ENCODE measurements at regions not wholly inside any gene's neighbourhood (a gene's known extent, or its start where the extent isn't known, plus 50 kb on each side); places are given as distances from the start of the nearest gene placed in this dataset.

DNA sequence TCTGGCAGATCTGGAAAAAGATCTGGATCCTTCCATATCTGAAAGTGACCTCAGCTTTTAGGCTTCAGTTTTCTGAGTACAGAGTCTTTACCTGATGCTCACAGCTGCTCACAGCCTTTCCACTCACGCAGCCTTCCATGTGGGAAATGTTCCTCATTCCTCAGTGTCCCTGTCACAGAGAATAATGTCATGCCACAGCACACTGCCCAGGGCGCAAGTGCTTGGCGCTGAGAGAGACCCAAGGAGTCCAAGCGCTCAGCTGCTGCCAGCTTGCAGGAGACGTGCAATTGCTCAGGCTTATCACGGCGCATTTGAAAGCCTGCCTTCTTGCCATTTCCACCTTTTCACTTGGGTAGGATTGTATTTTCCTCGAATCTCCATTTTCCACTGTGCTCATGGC is 271.9 kb upstream of the MKI67 start:
- no peaks in the 10 kb centered on the region for H3K27me3 Mint-ChIP-seq (ENCODE audit: low read depth)
- TF ChIP-seq CTCF (IDR thresholded peaks at IDR 0.05; ENCODE audit: unreplicated experiment in 3 of 3), result no peak
- H3K4me3 Mint-ChIP-seq, result no peak overlapping the region
- no peaks in the 10 kb centered on the region for H3K4me1 Mint-ChIP-seq
- no peaks in the 10 kb centered on the region for H3K36me3 Mint-ChIP-seq (ENCODE audit: low read depth)
- H3K27ac Mint-ChIP-seq, result no peak overlapping the region
- H3K9me3 Mint-ChIP-seq, result peaks cover 17% of the 10 kb centered on the region

DNA sequence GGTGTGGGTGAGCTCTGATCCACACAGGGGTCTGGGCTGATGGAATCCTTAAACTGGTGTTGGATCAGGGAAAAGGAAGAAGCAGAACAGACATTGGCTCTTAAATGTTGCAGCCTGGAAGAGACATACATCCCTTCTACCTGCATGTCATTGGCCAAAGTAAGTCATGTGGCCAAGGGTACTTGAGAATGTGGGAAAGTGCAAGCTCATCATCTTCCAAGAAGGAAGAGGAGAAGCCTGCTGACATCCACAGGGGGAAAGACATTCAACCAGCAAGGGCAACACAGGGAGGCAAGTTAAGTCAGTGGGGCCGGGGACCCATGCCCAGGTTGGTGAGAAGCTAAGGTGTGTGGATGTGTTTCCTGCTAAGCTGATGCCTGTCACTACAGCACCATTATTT is 272.8 kb upstream of the MKI67 start:
- Mint-ChIP-seq H3K27me3 (ENCODE audit: low read depth) (no peaks in the 10 kb centered on the region), H3K4me3 (no peak overlapping the region), H3K9me3 (peaks cover 17% of the 10 kb centered on the region), H3K27ac (no peak overlapping the region), H3K4me1 (no peaks in the 10 kb centered on the region), H3K36me3 (ENCODE audit: low read depth) (no peaks in the 10 kb centered on the region)
- TF ChIP-seq CTCF (IDR thresholded peaks at IDR 0.05; ENCODE audit: unreplicated experiment in 3 of 3), result no peak

- Mint-ChIP-seq H3K27ac (no peak overlapping the region), H3K4me1 (no peaks in the 10 kb centered on the region), H3K4me3 (no peak overlapping the region), H3K27me3 (ENCODE audit: low read depth) (peaks cover 7% of the 10 kb centered on the region), H3K9me3 (peaks cover 17% of the 10 kb centered on the region), H3K36me3 (ENCODE audit: low read depth) (no peaks in the 10 kb centered on the region)
- TF ChIP-seq CTCF (IDR thresholded peaks at IDR 0.05; ENCODE audit: unreplicated experiment in 3 of 3), result no peak
Observed at GRCh38 chr10:128400564-128400963, 274.3 kb upstream of the MKI67 start.

- Mint-ChIP-seq H3K9me3 (peaks cover 17% of the 10 kb centered on the region), H3K27ac (no peak overlapping the region), H3K4me3 (no peak overlapping the region), H3K36me3 (ENCODE audit: low read depth) (no peaks in the 10 kb centered on the region), H3K4me1 (no peaks in the 10 kb centered on the region), H3K27me3 (ENCODE audit: low read depth) (peaks cover 7% of the 10 kb centered on the region)
- no peak for TF ChIP-seq CTCF (IDR thresholded peaks at IDR 0.05; ENCODE audit: unreplicated experiment in 3 of 3)
Observed at GRCh38 chr10:128405450-128405849, 279.2 kb upstream of the MKI67 start.

DNA sequence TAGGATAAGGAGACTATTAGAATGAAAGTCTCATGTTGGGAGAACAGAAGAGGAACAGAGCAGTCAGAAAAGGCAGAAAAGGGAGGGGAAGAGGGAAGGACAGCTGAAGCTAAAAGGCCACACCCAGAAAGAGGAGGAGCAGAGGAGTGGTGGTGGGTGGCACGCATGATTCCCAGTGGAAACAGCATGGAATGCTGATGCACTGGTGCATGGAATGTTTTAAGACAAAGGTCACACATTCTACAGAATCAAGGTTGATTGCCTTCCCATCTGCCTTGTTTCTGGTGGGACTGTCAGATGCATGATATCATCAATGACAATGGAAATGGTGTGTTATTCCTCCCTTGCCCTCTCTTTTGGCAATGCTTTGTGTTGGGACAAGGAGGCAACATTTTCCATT is 285.4 kb upstream of the MKI67 start:
- Mint-ChIP-seq H3K27me3 (ENCODE audit: low read depth) (peaks cover 7% of the 10 kb centered on the region), H3K4me3 (no peak overlapping the region), H3K36me3 (ENCODE audit: low read depth) (no peaks in the 10 kb centered on the region), H3K9me3 (no peaks in the 10 kb centered on the region), H3K4me1 (no peaks in the 10 kb centered on the region), H3K27ac (no peak overlapping the region)
- TF ChIP-seq CTCF (IDR thresholded peaks at IDR 0.05; ENCODE audit: unreplicated experiment in 3 of 3), result no peak

GRCh38 chr10:128414568-128414967 is 288.3 kb upstream of the MKI67 start:
- Mint-ChIP-seq H3K27ac (no peak overlapping the region), H3K4me3 (no peak overlapping the region), H3K4me1 (no peaks in the 10 kb centered on the region), H3K9me3 (no peaks in the 10 kb centered on the region), H3K36me3 (ENCODE audit: low read depth) (no peaks in the 10 kb centered on the region), H3K27me3 (ENCODE audit: low read depth) (peaks cover 10% of the 10 kb centered on the region)
- no peak for TF ChIP-seq CTCF (IDR thresholded peaks at IDR 0.05; ENCODE audit: unreplicated experiment in 3 of 3)
